Tibial artery (tissue), 4 donors: ENCODE measurements at regions not wholly inside any gene's neighbourhood (a gene's known extent, or its start where the extent isn't known, plus 50 kb on each side); places are given as distances from the start of the nearest gene placed in this dataset.

Experiments used
- DNase-seq, 2 donors: peaks; one replicate each; pipeline ENCODE4 v3.0.0-alpha.2; 2019
- H3K27ac ChIP-seq, 2 donors: fragments of 200-600 bp; sonication (generic) in 1 of 2; 1 replicate in 1 of 2; 2 replicates in 1 of 2; pipeline ENCODE4 v1.5.1; 2018 to 2019; ENCODE audit warnings: mild to moderate bottlenecking in 1 of 2
- H3K27me3 ChIP-seq, 2 donors: fragments of 200-600 bp; sonication (generic) in 1 of 2; one replicate each; pipeline versions ENCODE4 v1.5.1 to v1.6.0; 2016 to 2019
- H3K36me3 ChIP-seq, 3 donors: fragments of 200-600 bp; sonication (generic) in 2 of 3; one replicate each; pipeline ENCODE4 v1.5.1; 2016 to 2019; ENCODE audit warnings: mild to moderate bottlenecking in 2 of 3
- H3K4me1 ChIP-seq, 4 donors: fragments of 200-600 bp; sonication (generic) in 2 of 4; 1 replicate in 3 of 4; 2 replicates in 1 of 4; pipeline ENCODE4 v1.5.1; 2016 to 2019
- H3K4me3 ChIP-seq, 2 donors: fragments of 200-600 bp; sonication (generic) in 1 of 2; 1 replicate in 1 of 2; 2 replicates in 1 of 2; pipeline ENCODE4 v1.5.1; 2018 to 2019; ENCODE audit warnings: mild to moderate bottlenecking in 2 of 2
- H3K9me3 ChIP-seq, 3 donors: fragments of 200-600 bp; sonication (generic) in 1 of 3; one replicate each; pipeline ENCODE4 v1.5.1; 2016 to 2019
- intact Hi-C: fragments of 100-400 bp; cut with DNase I; formaldehyde crosslinking; loops from one replicate; pipeline ENCODE4 v1.15.0; 2023; ENCODE audit warnings: low total_unique reads
- TF ChIP-seq, protein P1 (sequence below), 2 experiments: fragments of 200-600 bp in 1 of 2; fragments of 450-650 bp in 1 of 2; IDR thresholded peaks; one replicate each; pipeline ENCODE4 v1.5.1; 2017 to 2019; ENCODE audit warnings: antibody characterized with exemption in 2 of 2, mild to moderate bottlenecking in 1 of 2, moderate library complexity in 1 of 2

DNA sequence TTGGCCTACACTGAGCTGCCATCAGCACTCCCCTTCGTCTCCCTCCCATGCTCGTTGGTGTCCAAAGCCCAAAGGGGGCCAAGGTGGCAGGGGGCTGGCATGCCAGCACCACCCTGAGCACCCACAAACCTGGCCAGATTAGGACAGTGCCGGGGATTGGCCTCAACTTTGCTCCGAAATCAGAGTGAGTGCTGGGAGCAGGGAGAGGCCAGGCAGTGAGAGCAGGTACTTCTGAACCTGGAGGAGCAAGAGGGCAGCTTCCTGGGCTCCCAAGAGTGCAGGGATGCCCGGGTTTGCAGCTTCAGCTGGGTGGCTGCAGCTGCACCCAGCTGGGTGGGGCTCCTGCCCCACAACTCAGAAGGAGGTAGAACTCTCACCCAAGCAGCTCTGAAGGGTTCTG, 563.0 kb downstream of the SI start:
- intact Hi-C loops: no loop called here
- Histone ChIP-seq H3K4me3 (no peak overlapping the region), H3K27ac (no peak overlapping the region), H3K9me3 (peaks cover 0 to 5% (median 4%) of the 10 kb centered on the region in 3 donors), H3K36me3 (no peaks in the 10 kb centered on the region), H3K4me1 (no peaks in the 10 kb centered on the region), H3K27me3 (no peaks in the 10 kb centered on the region)
- TF ChIP-seq, protein P1, sequence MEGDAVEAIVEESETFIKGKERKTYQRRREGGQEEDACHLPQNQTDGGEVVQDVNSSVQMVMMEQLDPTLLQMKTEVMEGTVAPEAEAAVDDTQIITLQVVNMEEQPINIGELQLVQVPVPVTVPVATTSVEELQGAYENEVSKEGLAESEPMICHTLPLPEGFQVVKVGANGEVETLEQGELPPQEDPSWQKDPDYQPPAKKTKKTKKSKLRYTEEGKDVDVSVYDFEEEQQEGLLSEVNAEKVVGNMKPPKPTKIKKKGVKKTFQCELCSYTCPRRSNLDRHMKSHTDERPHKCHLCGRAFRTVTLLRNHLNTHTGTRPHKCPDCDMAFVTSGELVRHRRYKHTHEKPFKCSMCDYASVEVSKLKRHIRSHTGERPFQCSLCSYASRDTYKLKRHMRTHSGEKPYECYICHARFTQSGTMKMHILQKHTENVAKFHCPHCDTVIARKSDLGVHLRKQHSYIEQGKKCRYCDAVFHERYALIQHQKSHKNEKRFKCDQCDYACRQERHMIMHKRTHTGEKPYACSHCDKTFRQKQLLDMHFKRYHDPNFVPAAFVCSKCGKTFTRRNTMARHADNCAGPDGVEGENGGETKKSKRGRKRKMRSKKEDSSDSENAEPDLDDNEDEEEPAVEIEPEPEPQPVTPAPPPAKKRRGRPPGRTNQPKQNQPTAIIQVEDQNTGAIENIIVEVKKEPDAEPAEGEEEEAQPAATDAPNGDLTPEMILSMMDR (IDR thresholded peaks at IDR 0.05): no peak
- no peak for DNase-seq

DNA sequence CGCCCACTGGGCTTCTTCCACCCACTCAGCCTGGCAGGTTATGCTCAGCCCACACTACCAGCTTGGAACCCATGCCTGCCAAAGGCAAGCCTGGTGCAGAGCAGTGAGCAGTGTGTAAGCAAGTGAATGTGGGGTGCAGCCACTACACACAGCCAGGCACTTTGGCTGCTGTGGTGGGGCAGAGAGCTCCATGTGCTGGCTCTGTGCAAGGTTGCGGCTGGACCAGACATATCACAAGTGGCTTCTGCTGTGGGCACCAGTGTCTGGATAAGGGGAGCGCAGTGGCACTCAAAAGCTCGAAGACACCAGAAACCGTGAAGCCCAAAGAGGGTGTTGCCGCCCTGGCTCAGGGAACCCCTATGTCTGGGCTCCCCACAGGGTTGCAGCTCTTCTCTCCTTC, 563.7 kb downstream of the SI start:
- intact Hi-C loops: no loop called here
- TF ChIP-seq, protein P1 (IDR thresholded peaks at IDR 0.05): no peak
- DNase-seq: peak in 1 of 2 donors; percentile 41

DNA sequence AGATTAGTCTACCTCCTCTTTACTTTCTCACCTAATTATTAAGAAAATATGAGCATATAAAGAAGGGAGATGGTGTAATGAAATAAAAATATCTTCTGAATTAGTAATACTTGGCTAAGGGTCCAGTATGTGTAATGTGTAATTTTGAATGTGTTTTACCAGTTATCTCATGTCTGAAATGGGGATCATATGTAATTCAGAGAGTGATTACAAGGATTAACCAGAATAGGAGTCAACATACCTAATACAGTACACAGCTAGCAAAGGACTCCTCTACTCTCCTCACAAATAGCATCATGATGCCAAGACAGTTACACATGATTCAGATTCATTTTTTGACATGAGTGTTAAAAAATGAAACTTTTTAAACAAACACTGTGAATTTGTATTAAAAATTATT, 570.4 kb downstream of the SI start:
- H3K27ac ChIP-seq: no peak overlapping the region
- intact Hi-C loops: no loop called here
- no peaks in the 10 kb centered on the region for H3K9me3 ChIP-seq
- H3K27me3 ChIP-seq: no peaks in the 10 kb centered on the region
- H3K36me3 ChIP-seq: no peaks in the 10 kb centered on the region
- no peak overlapping the region for H3K4me3 ChIP-seq
- H3K4me1 ChIP-seq: no peaks in the 10 kb centered on the region
- TF ChIP-seq, protein P1 (IDR thresholded peaks at IDR 0.05): no peak
- no peak for DNase-seq

More for the DNA sequence above, 563.7 kb downstream of the SI start:
- no peak overlapping the region for H3K27ac ChIP-seq
- peaks cover 0 to 5% (median 0%) of the 10 kb centered on the region in 3 donors for H3K9me3 ChIP-seq
- no peaks in the 10 kb centered on the region for H3K4me1 ChIP-seq
- no peak overlapping the region for H3K4me3 ChIP-seq
- H3K27me3 ChIP-seq: no peaks in the 10 kb centered on the region
- H3K36me3 ChIP-seq: no peaks in the 10 kb centered on the region

DNA sequence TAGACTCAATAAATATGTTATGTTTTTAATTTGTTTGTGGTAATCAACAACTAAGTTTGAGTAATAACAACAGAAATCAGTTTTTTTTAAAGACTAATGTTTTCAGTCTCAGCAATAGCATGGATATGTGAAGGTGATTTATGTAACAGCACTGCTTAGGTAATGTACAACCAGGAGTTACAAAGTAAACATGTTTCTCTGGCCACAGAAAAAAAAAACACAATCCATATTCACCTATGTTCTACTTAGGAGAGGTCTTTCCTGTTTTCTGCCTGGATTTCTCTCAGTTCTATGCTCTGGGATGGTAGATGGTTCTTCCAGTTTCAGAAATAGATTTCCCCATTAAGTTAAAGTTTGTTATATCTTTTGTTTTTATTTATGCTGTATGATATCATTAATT, 579.4 kb downstream of the SI start:
- DNase-seq: no peak
- intact Hi-C loops: no loop called here

DNA sequence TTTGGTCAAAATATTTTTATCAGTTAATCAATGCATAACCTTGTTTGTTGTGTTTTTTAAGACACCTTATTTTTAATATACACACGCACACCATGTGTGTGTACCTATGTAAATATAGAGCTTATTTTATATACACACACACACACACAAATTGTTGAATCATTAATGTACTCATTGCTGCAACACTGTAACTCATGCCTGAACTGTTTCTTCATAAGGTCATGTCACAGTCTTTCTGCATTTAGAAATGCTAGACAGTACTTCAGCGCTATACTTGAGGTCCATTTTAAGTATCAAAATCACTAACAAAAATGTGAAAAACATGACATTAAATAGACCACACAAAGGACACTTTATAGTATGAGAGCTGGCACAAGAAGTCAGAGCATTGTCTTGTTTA, 589.4 kb downstream of the SI start:
- H3K4me3 ChIP-seq: no peak overlapping the region
- H3K4me1 ChIP-seq: no peaks in the 10 kb centered on the region
- TF ChIP-seq, protein P1 (IDR thresholded peaks at IDR 0.05): no peak
- H3K27ac ChIP-seq: no peak overlapping the region
- no peak for DNase-seq
- no peaks in the 10 kb centered on the region for H3K36me3 ChIP-seq
- intact Hi-C loops: no loop called here
- no peaks in the 10 kb centered on the region for H3K9me3 ChIP-seq
- no peaks in the 10 kb centered on the region for H3K27me3 ChIP-seq

More for the DNA sequence above, 579.4 kb downstream of the SI start:
- no peaks in the 10 kb centered on the region for H3K4me1 ChIP-seq
- no peaks in the 10 kb centered on the region for H3K27me3 ChIP-seq
- no peaks in the 10 kb centered on the region for H3K9me3 ChIP-seq
- no peak overlapping the region for H3K4me3 ChIP-seq
- TF ChIP-seq, protein P1 (IDR thresholded peaks at IDR 0.05): no peak
- H3K27ac ChIP-seq: no peak overlapping the region
- H3K36me3 ChIP-seq: no peaks in the 10 kb centered on the region

DNA sequence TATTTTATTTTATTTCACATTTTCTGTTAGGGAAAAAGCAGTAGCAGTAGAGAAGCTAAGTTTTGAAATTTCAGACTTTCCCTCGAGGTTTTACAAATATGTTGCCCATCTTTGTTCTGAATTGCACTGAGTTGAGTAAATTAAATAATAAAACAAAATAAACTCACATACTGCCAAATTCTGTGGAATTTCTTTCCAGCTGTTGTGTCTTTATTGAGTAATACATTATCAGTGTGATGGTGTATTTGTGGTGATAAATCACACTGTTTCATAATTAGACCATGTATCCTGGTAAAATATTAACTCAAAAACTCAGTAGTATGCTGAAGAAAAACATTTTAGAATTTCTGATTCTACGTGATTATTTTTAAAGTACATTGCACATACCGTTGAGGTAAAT, 592.1 kb downstream of the SI start:
- H3K27ac ChIP-seq: no peak overlapping the region
- no peaks in the 10 kb centered on the region for H3K27me3 ChIP-seq
- no peaks in the 10 kb centered on the region for H3K4me1 ChIP-seq
- no peaks in the 10 kb centered on the region for H3K9me3 ChIP-seq
- TF ChIP-seq, protein P1 (IDR thresholded peaks at IDR 0.05): no peak
- no peaks in the 10 kb centered on the region for H3K36me3 ChIP-seq
- DNase-seq: no peak
- no peak overlapping the region for H3K4me3 ChIP-seq
- intact Hi-C loops: no loop called here
